KMS-11 (cell line): ENCODE measurements at regions not wholly inside any gene's neighbourhood (a gene's known extent, or its start where the extent isn't known, plus 50 kb on each side); places are given as distances from the start of the nearest gene placed in this dataset.

Experiments
- H2AFZ ChIP-seq: fragments of 200-600 bp; sonication (generic); 2 replicates; pipeline ENCODE4 v1.6.1; 2016; ENCODE audit warnings: antibody characterized with exemption, mixed run types, low read depth
- H3K27ac ChIP-seq: fragments of 200-600 bp; sonication (generic); 2 replicates; pipeline ENCODE4 v1.6.1; 2016; ENCODE audit warnings: mild to moderate bottlenecking, mixed run types
- H3K27me3 ChIP-seq: fragments of 200-600 bp; sonication (generic); 2 replicates; pipeline ENCODE4 v1.6.1; 2017; ENCODE audit warnings: mild to moderate bottlenecking, low read depth, mixed run types, moderate library complexity; ENCODE audit not compliant: insufficient read depth
- H3K36me3 ChIP-seq: fragments of 200-600 bp; sonication (generic); 2 replicates; pipeline ENCODE4 v1.6.1; 2017; ENCODE audit warnings: mild to moderate bottlenecking, mixed run types; ENCODE audit not compliant: insufficient read depth
- H3K4me1 ChIP-seq: fragments of 200-600 bp; sonication (generic); 2 replicates; pipeline ENCODE4 v1.6.1; 2016; ENCODE audit warnings: mild to moderate bottlenecking, low read depth, mixed run types; ENCODE audit not compliant: poor library complexity, severe bottlenecking
- H3K4me2 ChIP-seq: fragments of 200-600 bp; sonication (generic); 2 replicates; pipeline ENCODE4 v1.7.0; 2016; ENCODE audit warnings: mild to moderate bottlenecking, mixed run types
- H3K4me3 ChIP-seq: fragments of 200-600 bp; sonication (generic); IDR thresholded peaks from 2 replicates; pipeline ENCODE4 v1.6.1; 2017; ENCODE audit warnings: low read depth, low read length, mixed read lengths; ENCODE audit not compliant: insufficient read depth
- H3K79me2 ChIP-seq: fragments of 200-600 bp; sonication (generic); 2 replicates; pipeline ENCODE4 v1.6.1; 2016; ENCODE audit warnings: low read depth, mixed run types; ENCODE audit not compliant: insufficient read depth
- H3K9ac ChIP-seq: fragments of 200-600 bp; sonication (generic); 2 replicates; pipeline ENCODE4 v1.6.1; 2016; ENCODE audit warnings: mild to moderate bottlenecking, mixed run types
- H4K20me1 ChIP-seq: fragments of 200-600 bp; sonication (generic); 2 replicates; pipeline ENCODE4 v1.6.1; 2016; ENCODE audit warnings: mild to moderate bottlenecking, mixed run types; ENCODE audit not compliant: insufficient read depth
- CTCF ChIP-seq: fragments of 200-600 bp; sonication (generic); conservative IDR thresholded peaks from 2 replicates; pipeline ENCODE4 v1.6.1; 2017; ENCODE audit warnings: low read depth, mild to moderate bottlenecking, antibody characterized with exemption, low read length, moderate library complexity, mixed read lengths

GRCh38 chr9:118325757-118326156, 621.6 kb downstream of the TLR4 start:
- no peak overlapping the region for H3K27ac ChIP-seq
- no peaks in the 10 kb centered on the region for H3K27me3 ChIP-seq
- H3K79me2 ChIP-seq: no peaks in the 10 kb centered on the region
- H2AFZ ChIP-seq: no peak overlapping the region
- H3K4me3 ChIP-seq: no peak overlapping the region
- H3K36me3 ChIP-seq: no peaks in the 10 kb centered on the region
- TF ChIP-seq CTCF: no peak
- no peak overlapping the region for H3K9ac ChIP-seq
- H3K4me1 ChIP-seq: no peaks in the 10 kb centered on the region
- no peaks in the 10 kb centered on the region for H4K20me1 ChIP-seq
- H3K4me2 ChIP-seq: no peak overlapping the region

GRCh38 chr9:118326326-118326725, 622.1 kb downstream of the TLR4 start:
- Histone ChIP-seq H2AFZ (no peak overlapping the region), H3K36me3 (no peaks in the 10 kb centered on the region), H3K27ac (no peak overlapping the region), H3K4me3 (no peak overlapping the region), H3K4me2 (no peak overlapping the region), H3K27me3 (no peaks in the 10 kb centered on the region), H3K4me1 (no peaks in the 10 kb centered on the region), H4K20me1 (no peaks in the 10 kb centered on the region), H3K9ac (no peak overlapping the region), H3K79me2 (no peaks in the 10 kb centered on the region)
- no peak for TF ChIP-seq CTCF

- Histone ChIP-seq H3K79me2 (no peaks in the 10 kb centered on the region), H2AFZ (no peak overlapping the region), H3K4me2 (no peak overlapping the region), H3K4me3 (no peak overlapping the region), H3K27me3 (no peaks in the 10 kb centered on the region), H3K36me3 (no peaks in the 10 kb centered on the region), H3K27ac (no peak overlapping the region), H4K20me1 (no peaks in the 10 kb centered on the region), H3K4me1 (no peaks in the 10 kb centered on the region), H3K9ac (no peak overlapping the region)
- TF ChIP-seq CTCF: no peak
These were observed 626.2 kb downstream of the TLR4 start for GRCh38 chr9:118330191-118330986.

- H3K9ac ChIP-seq: no peak overlapping the region
- H3K27ac ChIP-seq: no peak overlapping the region
- no peak overlapping the region for H3K4me3 ChIP-seq
- no peaks in the 10 kb centered on the region for H3K36me3 ChIP-seq
- no peak overlapping the region for H3K4me2 ChIP-seq
- H2AFZ ChIP-seq: no peak overlapping the region
- no peaks in the 10 kb centered on the region for H4K20me1 ChIP-seq
- TF ChIP-seq CTCF: no peak
- H3K4me1 ChIP-seq: no peaks in the 10 kb centered on the region
- H3K27me3 ChIP-seq: no peaks in the 10 kb centered on the region
- no peaks in the 10 kb centered on the region for H3K79me2 ChIP-seq
These were observed 627.4 kb downstream of the TLR4 start for GRCh38 chr9:118331622-118332045.
